ENCODE measurements at regions not wholly inside any gene's neighbourhood (a gene's known extent, or its start where the extent isn't known, plus 50 kb on each side); places are given as distances from the start of the nearest gene placed in this dataset.
A peak's percentile ranks its signal among the peaks of the same experiment; 100 is the strongest.
"Not testable (repeated sequence)": the region's sequence is repeated elsewhere in the genome, so short reads cannot be mapped to it uniquely, and the experiment has no call there.

DNA sequence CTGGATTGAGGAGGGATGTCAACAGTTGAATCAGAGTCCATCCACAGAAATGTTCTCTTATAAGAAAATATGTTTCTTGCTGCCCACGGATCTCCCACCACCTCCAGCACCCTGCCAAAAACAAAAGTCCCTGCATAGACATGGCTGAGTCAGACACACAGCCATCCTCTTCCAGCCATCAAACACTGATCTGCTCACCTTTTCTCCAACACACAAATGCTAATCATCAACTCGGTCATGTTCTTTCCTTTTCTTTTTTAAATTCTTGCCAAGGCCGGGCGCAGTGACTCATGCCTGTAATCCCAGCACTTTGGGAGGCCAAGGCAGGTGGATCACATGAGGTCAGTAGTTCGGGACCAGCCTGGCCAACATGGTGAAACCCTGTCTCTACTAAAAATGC lies 110.7 kb upstream of the IL12A start:
- DNase-seq (ENCODE audit: low read depth), result no peak

DNA sequence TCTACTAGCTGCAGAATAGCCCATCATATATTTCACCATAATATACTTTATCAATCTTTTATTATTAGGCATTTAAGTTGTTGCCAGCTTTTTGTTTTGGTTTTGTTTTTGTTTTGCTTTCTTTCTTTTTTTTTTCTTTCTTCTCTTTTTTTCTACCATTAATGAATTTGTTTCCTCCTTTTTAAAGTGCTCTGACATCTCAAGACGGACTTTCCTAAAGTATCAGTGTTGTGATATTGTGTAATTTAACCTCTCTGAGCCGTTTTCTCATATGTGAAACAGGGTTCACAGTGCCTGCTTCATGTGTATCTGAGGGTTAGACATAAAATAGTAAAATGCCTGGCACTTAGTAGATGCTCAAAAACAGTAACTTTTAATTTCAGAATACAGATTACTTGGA lies 109.5 kb upstream of the IL12A start:
- DNase-seq (ENCODE audit: low read depth), result no peak

DNA sequence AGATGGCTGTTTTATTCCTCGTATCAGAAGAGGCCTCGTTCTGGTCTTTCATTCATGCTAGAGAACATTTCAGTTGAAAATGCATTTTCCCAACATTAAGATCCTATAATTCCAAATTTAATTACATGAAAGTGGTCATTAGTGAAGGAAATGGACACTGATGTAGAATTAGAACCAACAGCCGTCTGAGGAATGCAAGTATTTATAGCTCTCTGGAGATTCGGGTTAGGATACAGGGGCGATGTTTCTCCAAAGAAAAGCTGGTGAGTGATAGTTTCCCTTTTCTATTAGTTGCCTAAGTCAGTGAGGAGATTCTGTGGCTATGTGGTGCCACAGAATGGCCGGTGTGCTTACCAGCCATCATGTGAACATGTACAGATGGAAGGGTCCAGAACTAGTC lies 109.0 kb upstream of the IL12A start:
- peak; percentile 39 for DNase-seq (ENCODE audit: low read depth)

DNA sequence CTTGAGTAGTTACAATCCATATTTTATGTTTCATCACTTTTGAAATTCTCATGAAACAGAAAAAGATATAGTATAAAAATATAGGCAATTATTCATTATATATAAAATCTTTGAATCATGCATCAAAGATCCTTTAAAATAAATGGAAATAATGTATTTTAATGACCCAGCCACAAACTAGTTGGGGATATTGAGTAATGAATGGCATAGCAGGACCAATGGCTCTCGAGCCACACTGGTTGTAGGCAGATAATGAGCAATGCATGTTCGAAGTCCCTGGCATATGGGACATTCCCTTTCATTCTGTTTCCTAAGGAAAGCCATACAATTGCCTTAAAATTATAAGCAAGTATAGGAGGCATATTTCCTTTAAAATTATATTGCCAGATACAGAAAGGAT lies 107.4 kb upstream of the IL12A start:
- no peak for DNase-seq (ENCODE audit: low read depth)

DNA sequence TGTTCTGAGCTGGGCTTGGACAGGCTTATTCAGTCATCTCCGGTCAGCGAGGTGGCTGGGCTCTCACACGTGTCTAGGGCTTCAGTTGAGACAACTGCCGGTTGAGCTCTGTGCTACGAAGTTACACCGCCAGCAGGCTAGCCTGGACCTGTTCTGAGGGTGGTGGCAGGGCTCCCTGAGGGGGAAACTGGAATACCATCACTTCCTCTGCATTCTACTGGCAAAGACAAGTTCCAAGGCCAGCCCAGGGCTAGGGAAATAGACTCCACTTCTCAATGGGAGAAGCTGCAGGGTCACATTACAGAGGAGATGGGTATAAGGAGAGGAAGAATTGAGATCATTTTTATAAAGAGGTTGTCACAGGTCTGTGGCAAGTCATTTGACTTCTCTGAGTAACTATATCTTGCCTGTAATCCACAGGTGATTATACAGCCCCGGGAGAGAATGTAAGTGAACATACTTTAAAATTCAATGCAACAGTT lies 106.8 kb upstream of the IL12A start:
- DNase-seq (ENCODE audit: low read depth), result no peak

DNA sequence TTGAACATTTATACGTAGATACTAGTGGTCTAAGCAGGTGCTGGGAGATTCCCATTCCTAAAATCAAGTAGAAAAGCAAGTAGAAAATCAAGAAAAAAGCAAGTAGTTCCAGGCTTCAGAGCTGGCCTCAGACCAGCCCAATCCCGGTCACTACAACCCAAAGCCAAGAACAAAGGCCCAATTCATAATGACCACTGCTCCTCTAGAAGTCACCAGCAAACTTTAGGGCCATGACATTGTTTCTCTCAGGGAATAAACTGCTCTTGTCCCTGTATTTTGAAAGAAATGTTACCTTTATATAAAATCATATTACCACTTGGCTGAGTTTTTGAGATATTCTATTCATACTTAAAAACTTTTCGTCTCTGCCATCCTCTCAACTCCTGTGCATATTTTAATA lies 106.3 kb upstream of the IL12A start:
- no peak for DNase-seq (ENCODE audit: low read depth)

DNA sequence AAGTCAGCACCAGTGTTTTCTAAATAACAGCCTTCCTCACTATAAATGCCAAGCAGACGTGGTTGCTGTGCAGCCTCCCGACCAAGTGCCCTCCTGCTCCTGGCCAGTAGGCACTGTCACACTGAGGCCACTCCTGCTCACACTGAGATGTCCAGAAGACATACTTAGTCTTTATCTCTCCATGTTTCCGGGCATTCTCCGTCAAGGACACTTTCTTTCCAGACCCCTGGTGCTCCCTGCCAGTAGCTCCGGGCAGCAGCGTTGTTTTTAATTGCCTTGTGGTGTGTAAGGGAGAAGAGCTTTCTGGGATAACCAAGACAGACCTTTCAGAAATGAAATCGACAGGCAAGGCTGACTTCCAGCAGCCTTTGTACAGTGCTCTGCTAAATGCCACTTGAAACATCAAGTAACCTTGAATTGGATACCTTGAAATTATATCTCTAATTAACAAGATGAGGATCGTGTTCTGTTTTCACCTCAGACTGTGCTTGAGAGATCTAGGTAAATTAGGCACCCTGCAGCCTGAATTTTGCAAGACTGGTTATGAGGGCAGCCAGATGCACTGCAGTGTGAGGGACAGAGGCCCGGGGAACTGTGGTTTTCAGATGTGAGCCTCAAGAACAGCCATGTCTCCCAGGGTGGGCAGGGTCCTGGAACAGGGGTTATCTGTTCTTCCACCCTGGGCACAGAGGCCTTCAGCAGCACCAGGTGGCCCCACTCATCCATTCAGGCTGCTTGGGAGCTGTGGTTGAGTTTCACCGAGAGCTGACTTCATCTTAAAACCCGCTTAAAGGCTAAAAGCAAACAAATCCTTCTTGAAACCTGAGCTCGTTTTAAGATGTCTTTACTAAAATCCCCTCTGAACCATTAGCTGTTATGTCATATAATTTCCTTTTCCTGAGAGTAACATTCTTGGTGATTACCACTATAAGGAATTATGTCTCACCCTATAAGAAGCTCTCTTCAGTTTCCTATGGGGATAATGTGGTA lies 105.5 kb upstream of the IL12A start:
- peak; percentile 31 for DNase-seq (ENCODE audit: low read depth)

DNA sequence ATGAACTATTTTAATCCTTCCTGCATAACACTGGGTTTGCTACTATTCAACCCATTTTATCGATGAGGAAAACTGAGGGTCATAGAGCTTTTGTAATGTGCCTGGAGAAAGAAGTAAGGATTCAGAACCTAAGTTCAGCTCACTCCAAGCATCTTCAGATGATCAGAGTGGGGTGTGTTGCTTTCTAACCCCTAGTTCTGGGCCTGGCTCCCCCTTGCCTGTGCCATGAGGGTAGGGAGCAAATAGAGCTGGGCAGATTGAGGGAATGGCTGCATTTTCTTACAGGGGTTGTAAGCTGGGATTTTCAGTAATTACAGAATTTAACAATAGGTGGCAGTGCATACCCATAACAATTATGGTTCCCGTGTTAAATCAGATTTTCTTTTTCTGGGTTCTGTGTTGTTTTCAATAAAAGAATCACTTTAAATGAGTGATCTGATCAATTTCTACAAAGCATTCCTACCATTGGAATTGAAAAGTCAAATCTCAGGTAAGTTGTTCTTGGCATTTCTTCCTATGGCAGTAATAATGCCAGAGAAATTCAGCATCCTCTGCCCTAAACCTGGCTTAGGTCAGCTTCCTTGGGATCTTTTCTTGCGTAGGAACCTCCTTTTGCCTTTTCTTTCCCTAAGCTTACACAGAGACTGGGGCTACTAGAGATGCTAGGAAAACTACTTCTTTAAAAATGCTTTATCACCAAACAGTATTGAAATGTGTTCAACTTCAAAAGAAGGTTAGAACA lies 103.8 kb upstream of the IL12A start:
- no peak for DNase-seq (ENCODE audit: low read depth)

DNA sequence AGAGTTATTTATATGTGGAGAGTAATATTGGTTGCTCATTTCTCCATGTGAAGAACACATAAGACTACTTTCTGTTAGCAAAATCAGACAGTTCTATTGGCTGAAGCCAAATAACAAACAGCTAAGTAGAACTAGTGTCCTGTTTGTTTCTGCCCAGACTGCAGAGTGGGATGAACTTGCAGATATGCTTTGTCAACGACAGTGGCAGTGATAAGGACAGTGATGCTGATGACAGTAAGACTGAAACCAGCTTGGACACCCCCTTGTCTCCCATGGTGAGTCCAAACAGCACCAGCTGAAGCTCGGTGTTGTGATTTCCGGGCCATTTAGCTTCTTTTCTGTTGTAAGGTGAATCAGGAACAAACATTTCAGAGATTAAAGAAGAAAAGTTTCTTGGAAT lies 102.6 kb upstream of the IL12A start:
- DNase-seq (ENCODE audit: low read depth), result no peak

DNA sequence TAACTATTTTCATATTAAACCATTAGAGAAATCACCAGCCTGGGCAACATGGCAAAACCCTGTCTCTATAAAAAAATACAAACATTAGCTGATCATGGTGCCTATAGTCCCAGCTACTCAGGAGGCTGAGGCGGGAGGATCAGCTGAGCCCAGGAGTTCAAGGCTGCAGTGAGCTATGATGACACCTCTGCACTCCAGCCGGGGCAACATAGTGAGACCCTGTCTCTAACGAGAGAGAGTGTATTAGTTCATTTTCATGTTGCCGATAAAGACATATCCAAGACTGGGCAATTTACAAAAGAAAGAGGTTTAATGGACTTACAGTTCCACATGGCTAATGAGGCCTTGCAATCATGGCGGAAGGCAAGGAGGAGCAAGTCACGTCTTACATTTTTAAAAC lies 102.1 kb upstream of the IL12A start:
- DNase-seq (ENCODE audit: low read depth), result not testable (repeated sequence)

DNA sequence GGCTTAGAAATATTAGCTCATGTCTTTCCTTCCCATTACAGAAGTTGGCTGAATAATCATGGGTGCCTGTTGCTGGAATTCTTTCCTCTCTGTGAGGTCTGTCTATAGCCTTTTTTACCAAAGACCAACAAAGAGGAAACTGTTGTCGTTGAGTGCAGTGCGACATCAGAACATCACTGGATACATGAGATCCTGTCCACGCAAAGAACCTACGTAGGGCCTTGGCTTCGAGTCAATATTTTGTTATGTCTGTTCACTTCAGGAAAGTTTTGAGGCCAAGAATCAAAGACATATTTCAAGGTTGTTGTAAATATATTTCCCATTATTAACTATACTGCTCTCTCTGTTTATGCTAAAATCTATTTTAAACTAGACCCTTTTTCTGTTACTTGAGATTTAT lies 101.5 kb upstream of the IL12A start:
- DNase-seq (ENCODE audit: low read depth), result no peak

DNA sequence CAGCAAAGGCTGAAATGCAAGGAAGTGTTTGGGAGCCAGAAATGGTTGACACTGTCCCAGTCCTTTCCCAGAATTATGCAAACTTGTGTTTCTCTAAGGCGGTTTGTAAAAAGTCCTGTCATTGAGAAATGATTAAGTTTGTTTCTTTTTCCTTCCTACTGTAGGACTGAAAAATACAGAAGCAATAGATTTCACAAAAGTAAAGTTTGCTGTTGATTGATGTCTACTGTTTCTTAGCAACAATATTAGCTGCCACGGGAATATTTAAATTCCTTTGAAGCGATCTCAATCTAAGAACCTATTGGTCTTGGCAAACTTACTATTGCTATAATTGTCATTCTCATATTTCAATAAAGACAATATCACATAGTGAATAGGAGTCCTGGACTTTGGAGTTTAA lies 100.7 kb upstream of the IL12A start:
- DNase-seq (ENCODE audit: low read depth), result peak; percentile 50

DNA sequence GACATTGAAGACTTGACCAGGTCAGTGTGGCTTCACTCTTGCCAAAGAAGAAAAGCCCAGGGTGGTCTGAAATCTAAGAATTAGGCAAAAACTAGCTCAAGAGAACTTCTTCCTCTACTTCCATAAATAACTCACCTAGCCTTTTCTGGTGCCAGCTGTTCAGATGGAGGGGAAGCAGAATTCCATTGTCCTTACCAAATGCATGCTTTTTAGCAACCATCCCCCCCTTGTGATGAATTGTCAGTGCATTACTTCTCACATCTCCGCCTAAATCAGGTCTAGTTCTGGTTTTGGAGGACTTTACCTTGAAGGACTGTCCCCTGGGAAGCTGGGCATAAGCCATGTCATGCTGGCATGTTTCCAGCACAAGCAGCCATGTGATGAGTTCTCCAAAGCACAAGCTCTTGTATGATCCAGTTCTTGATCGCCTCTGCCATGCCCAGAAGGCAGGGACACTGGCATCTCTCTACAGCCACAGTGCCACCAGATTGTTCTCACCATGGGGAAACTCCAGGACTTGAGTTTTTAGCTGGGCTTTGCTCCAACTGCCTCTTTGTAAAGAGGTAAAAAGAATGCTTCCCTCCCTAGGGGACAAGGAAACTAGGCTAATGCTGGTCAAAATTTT lies 96.4 kb upstream of the IL12A start:
- no peak for DNase-seq (ENCODE audit: low read depth)

DNA sequence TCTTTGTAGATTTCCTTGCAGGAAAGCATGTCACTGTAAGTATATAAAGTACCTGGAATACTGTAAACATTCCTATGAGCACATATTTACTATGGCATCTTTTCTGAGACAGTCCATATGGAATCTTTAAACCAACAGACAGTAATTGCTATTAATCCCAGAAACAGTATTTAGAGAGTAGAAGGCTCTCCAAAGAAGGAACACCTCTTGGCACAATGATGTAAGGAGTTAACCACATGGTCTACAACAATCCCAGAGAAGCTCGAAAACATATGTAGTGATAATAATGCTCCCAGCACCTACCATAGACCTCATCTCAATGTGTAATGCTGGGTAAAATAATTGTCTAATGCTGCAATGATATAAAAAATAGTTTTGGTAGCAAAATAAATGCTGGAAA lies 95.8 kb upstream of the IL12A start:
- DNase-seq (ENCODE audit: low read depth), result no peak

DNA sequence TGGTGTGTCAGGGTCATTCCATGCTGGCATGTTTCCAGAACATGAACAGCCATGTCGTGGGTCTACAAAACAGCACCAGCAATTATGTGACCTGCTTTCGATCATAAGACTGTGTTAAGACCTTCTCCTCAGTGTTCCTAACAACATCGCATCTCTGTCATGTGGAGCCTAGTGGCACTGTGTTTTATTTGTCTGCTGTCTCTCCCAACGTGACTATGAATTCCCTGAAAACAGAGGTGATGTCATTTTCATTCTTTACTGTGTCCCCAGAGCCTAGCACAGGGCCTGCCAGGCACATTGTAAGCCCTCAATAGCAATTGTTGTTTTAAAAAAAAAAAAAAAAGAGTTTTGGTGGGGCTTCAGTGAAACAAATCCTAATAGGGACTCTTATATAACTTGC lies 94.2 kb upstream of the IL12A start:
- DNase-seq (ENCODE audit: low read depth), result no peak

DNA sequence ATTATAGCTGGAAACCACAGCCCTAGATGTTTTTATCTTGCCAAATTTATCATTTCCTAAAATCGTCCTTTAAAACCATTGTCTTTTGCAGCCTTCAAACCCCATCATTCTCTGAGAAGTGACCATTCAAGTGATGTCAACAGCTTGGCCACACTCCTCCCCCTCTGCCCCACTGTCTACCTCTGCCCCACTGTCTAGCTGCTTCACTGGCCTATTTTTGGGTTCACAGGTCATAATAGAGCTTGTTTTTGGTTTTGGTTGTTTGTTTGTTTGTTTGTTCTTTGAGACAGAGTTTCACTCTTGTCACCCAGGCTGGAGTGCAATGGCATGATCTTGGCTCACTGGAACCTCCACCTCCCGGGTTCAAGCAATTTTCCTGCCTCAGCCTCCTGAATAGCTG lies 93.2 kb upstream of the IL12A start:
- DNase-seq (ENCODE audit: low read depth), result no peak

DNA sequence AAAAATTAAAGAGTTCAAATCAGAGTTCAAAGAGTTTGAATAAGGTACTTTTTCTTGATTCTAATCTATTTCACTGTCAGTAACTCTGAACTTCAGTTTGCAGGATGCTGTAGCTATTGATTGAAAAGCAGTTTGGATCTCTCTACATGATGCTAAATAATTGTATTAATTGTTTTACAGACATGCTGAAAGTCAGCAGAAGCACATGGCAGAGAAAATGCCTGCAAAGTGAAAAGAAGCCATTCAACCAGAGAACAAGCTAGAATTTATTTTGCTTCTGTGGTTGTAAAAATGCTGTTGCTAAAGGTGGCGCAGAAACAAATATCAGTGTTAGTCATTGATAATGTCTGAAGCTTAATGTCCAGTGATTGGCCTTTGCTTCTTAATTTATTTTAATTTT lies 92.1 kb upstream of the IL12A start:
- no peak for DNase-seq (ENCODE audit: low read depth)

DNA sequence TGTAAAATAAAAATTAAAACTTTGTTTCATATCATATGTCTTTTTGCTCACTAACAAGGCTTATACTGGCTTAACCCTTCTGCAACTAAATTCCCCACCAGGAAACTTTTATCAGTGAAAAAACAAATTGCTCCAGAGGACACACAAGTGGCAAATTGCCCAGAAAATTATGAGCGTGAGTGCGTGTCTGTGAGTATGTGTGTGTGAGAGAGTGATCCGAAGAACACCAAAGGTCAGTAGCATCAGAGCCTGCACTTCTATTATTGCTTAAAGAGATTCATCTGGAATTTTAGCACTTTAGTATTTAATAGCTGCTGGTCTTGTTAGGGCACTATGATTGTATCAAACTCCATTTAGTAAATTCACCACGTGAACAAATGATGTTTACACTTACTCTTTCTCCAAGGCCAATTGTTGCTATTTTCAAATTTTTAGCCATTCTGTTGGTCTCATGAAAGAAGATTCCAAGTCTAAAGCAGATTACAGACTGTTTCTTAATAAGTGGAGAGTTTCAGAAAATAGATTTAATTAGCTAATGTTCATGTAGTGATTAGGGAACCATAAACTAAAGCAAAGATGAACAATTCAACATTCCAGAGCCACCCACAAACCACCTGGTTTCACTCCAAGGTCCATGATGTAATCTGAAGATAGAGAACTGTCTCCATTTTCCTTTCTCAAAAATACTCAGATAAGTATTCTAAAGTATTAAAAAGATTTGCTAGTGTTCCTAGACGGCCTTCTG lies 91.1 kb upstream of the IL12A start:
- no peak for DNase-seq (ENCODE audit: low read depth)

DNA sequence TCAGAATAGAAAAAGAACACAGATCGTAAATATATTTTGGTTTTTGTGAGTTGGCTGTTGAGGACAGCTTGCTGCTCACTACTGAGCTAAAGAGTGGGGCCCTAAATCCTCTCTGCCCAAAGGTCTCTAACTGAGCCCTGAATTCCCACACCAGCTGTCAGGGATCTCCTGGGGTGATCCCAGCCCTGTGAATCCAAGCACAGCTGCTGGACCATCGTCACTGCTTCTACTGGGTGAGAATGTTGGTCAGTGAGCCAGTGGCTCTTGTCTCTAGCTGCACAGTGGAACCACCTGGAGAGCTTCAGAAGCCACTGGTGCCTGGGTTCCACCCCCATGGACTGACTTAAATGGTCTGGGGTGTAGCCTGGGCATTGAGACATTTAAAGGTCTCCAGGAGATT lies 90.5 kb upstream of the IL12A start:
- no peak for DNase-seq (ENCODE audit: low read depth)

DNA sequence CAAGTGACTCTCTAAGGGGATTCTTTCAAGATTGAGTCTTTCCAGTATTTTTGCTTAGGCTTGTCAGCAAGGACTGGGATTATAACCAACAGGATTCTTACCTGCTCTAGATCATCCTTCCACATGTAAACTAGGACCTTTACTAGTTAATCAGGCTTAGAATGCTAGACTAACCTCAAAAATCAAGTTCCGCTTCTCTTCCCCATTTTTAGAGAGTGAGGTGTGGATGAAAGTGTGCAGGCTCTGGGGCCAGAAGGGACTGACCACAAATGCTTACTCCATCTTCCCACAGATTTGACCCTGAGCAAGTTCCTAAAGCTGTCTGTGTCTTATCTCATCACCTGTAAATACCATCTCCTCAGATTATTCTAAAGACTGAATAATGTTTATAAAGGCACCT lies 89.5 kb upstream of the IL12A start:
- DNase-seq (ENCODE audit: low read depth), result no peak

DNA sequence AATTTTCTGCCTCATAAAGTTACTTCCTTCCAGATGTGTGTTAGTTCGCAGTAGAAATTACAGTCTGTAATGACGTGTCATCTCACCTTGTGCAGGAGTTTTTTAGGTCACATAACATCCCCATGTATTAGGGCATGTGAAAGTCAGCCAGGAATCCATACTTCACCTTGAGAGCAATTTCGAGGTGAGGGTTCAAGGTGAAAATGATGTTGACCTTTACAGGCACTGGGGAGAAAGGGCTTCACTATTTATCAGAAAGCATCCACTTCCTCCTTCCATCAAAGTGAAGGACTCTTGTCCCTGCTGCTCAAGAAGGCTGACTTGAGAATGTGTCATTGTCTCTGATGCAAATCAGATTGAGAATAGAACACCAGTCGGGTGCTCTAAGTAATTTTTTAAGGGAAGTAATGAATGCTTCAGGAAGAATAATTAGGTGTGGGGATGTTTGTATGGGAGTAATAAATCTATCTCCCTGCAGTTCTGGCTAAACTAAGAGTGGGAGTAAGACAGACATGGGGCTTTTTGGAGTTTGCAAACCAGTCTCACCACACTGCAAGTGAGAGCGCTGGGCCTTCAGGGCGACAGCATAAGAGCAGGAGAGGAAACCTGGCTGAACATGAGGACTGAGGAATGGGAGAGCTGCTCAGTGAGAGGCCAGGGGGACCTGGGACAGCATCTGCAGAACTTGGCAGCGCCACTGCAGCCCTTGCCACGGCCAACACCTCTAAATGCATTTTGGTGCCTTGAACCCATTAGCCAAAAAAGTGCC lies 85.9 kb upstream of the IL12A start:
- DNase-seq (ENCODE audit: low read depth), result no peak
